ENCODE measurements at regions not wholly inside any gene's neighbourhood (a gene's known extent, or its start where the extent isn't known, plus 50 kb on each side); places are given as distances from the start of the nearest gene placed in this dataset.

DNA sequence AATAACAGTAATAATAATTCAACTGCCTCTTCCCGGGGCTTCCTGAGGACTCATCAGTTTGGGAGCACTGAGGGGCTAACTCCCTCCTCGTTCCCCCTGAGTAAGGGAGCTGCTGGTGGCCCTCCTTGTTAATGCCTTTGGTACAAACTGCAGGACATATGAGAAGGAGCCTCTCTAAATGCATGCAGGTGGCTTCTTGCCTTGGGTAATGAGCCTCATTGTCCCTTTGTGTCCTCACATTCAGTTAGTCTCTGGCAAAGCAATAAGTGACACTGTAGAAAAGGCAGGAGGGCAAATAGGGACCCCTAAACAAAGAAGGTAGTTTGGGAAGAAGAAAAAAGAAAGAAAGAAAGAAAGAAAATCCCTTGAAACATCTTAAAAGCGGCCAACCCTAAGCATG, 95.4 kb upstream of the ERCC6L2 start:
- in situ Hi-C loops (cut with HindIII; ENCODE audit: extremely low pct_ligation_motif_present, low pct_unique_long_range_greater_than_20kb) (no loop called here), intact Hi-C loops (cut with micrococcal nuclease; ENCODE audit: unreplicated experiment) (no loop called here)
- Histone ChIP-seq H3K4me1 (ENCODE audit: insufficient read depth, low read length) (peaks cover 39% of the 10 kb centered on the region), H3K4me2 (ENCODE audit: low read depth, low read length) (no peak overlapping the region), H2AFZ (ENCODE audit: low read length) (no peak overlapping the region), H3K9me3 (ENCODE audit: low read length) (no peaks in the 10 kb centered on the region), H3K27me3 (ENCODE audit: control insufficient read depth in 1 of 2, insufficient read depth in 2 of 2, low read length in 2 of 2) (no peaks in the 10 kb centered on the region; a peak in 1 of 5 replicates), H3K27ac (ENCODE audit: extremely low read length, insufficient read depth, low read length) (no peak overlapping the region), H3K9ac (ENCODE audit: insufficient read depth, low read depth, low read length) (no peak overlapping the region), H3K36me3 (replicated peaks in 1 of 2; ENCODE audit: control insufficient read depth in 1 of 2, insufficient read depth in 2 of 2, low read length in 2 of 2) (no peaks in the 10 kb centered on the region), H3K4me3 (replicated peaks in 1 of 3; ENCODE audit: insufficient read depth in 1 of 3, low read depth in 2 of 3, low read length in 3 of 3) (no peak overlapping the region), H4K20me1 (ENCODE audit: insufficient read depth, low read length) (no peaks in the 10 kb centered on the region), H3K79me2 (ENCODE audit: insufficient read depth, low read length) (no peaks in the 10 kb centered on the region)
- ChIA-PET POLR2A (no interaction called here), CTCF (ENCODE audit: low intra/inter-chr PET ratio, low total read pairs) (no interaction called here)
- FAIRE-seq: no peak
- no peak for ATAC-seq
- DNase-seq (ENCODE audit: low spot score): no peak
- TF ChIP-seq ISL2 (CRISPR knock-in tag; IDR thresholded peaks at IDR 0.05): no peak
- no peak for TF ChIP-seq TBX3 (IDR thresholded peaks at IDR 0.05; ENCODE audit: borderline replicate concordance)
- TF ChIP-seq ZNF646 (CRISPR knock-in tag; IDR thresholded peaks at IDR 0.05): no peak
- TF ChIP-seq MLLT10 (CRISPR knock-in tag; IDR thresholded peaks at IDR 0.05): no peak
- no peak for TF ChIP-seq TRIM24 (CRISPR knock-in tag; IDR thresholded peaks at IDR 0.05)
- no peak for TF ChIP-seq NFKB2 (CRISPR knock-in tag; IDR thresholded peaks at IDR 0.05; ENCODE audit: borderline replicate concordance)
- TF ChIP-seq MTF1 (CRISPR knock-in tag; IDR thresholded peaks at IDR 0.05): no peak
- TF ChIP-seq ZNF777 (CRISPR knock-in tag; IDR thresholded peaks at IDR 0.05): no peak
- no peak for TF ChIP-seq KLF12 (CRISPR knock-in tag; IDR thresholded peaks at IDR 0.05; ENCODE audit: borderline replicate concordance)
- TF ChIP-seq IRF1 (CRISPR knock-in tag; IDR thresholded peaks at IDR 0.05; ENCODE audit: low read depth): no peak
- no peak for TF ChIP-seq RARG (CRISPR knock-in tag; IDR thresholded peaks at IDR 0.05; ENCODE audit: low read depth)
- TF ChIP-seq ZNF704 (CRISPR knock-in tag; IDR thresholded peaks at IDR 0.05; ENCODE audit: borderline replicate concordance): no peak
- TF ChIP-seq, protein P1, sequence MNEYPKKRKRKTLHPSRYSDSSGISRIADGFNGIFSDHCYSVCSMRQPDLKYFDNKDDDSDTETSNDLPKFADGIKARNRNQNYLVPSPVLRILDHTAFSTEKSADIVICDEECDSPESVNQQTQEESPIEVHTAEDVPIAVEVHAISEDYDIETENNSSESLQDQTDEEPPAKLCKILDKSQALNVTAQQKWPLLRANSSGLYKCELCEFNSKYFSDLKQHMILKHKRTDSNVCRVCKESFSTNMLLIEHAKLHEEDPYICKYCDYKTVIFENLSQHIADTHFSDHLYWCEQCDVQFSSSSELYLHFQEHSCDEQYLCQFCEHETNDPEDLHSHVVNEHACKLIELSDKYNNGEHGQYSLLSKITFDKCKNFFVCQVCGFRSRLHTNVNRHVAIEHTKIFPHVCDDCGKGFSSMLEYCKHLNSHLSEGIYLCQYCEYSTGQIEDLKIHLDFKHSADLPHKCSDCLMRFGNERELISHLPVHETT (CRISPR knock-in tag; conservative IDR thresholded peaks at IDR 0.05): no peak
- no peak for TF ChIP-seq ZNF460 (CRISPR knock-in tag; IDR thresholded peaks at IDR 0.05; ENCODE audit: borderline replicate concordance)
- 39% methylated on average over 3 of the region's 3 CpGs for WGBS (ENCODE audit: low lambda C conversion rate)
- no TSS peak for BruUV-seq (replicated peaks)

All from HepG2 (cell line).